ENCODE measurements at regions not wholly inside any gene's neighbourhood (a gene's known extent, or its start where the extent isn't known, plus 50 kb on each side); places are given as distances from the start of the nearest gene placed in this dataset.
"Not testable (repeated sequence)": the region's sequence is repeated elsewhere in the genome, so short reads cannot be mapped to it uniquely, and the experiment has no call there.

DNA sequence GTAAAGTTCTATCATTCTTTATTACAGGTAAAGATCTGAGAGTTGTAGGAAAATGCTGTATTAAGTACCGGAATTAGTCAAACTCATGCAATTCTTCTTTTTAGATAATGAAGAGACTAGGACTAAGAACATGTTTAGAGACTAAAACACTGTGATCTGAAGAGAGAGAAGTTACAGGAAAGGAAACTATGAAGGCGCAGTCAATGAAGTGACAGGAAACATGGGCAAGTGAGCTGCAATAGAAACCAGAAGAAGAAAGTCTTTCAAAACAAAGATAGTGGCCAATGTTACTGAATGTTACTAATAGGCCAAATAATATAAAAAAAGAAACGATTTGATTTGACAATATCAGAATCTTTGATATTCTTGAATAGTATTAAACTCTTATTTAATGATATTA lies 659.4 kb upstream of the RGS18 start:
- Histone ChIP-seq H3K27ac (ENCODE audit: insufficient read depth, low read length) (no peak overlapping the region), H3K4me2 (ENCODE audit: extremely low read depth, insufficient read depth, low read length) (no peak overlapping the region), H3K4me1 (ENCODE audit: control insufficient read depth, extremely low read depth, insufficient read depth, low read length) (no peaks in the 10 kb centered on the region), H3K79me2 (ENCODE audit: control insufficient read depth, insufficient read depth, low read length) (no peaks in the 10 kb centered on the region), H3K27me3 (ENCODE audit: control insufficient read depth, insufficient read depth, low read length) (no peaks in the 10 kb centered on the region), H3K4me3 (replicated peaks in 1 of 4; ENCODE audit: control extremely low read depth in 1 of 4, insufficient read depth in 1 of 4, low read depth in 3 of 4, low read length in 4 of 4) (no peak overlapping the region), H3K9ac (ENCODE audit: insufficient read depth, low read length) (no peak overlapping the region), H2AFZ (ENCODE audit: low read length) (no peak overlapping the region), H4K20me1 (ENCODE audit: control insufficient read depth, extremely low read depth, insufficient read depth, low read length) (no peaks in the 10 kb centered on the region), H3K36me3 (ENCODE audit: control insufficient read depth, insufficient read depth, low read length) (no peaks in the 10 kb centered on the region), H3K9me3 (ENCODE audit: control insufficient read depth, insufficient read depth, low read depth, low read length) (no peaks in the 10 kb centered on the region)
- TF ChIP-seq, protein P1, sequence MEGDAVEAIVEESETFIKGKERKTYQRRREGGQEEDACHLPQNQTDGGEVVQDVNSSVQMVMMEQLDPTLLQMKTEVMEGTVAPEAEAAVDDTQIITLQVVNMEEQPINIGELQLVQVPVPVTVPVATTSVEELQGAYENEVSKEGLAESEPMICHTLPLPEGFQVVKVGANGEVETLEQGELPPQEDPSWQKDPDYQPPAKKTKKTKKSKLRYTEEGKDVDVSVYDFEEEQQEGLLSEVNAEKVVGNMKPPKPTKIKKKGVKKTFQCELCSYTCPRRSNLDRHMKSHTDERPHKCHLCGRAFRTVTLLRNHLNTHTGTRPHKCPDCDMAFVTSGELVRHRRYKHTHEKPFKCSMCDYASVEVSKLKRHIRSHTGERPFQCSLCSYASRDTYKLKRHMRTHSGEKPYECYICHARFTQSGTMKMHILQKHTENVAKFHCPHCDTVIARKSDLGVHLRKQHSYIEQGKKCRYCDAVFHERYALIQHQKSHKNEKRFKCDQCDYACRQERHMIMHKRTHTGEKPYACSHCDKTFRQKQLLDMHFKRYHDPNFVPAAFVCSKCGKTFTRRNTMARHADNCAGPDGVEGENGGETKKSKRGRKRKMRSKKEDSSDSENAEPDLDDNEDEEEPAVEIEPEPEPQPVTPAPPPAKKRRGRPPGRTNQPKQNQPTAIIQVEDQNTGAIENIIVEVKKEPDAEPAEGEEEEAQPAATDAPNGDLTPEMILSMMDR (conservative IDR thresholded peaks at IDR 0.05 in 1 of 2, IDR thresholded peaks at IDR 0.05 in 1 of 2; ENCODE audit: low read depth in 1 of 2, low read length in 2 of 2), result no peak
- TF ChIP-seq EZH2 (IDR thresholded peaks at IDR 0.05; ENCODE audit: low read length, missing control alignments), result no peak
- no peak for DNase-seq (ENCODE audit: low read depth in 2 of 2)

DNA sequence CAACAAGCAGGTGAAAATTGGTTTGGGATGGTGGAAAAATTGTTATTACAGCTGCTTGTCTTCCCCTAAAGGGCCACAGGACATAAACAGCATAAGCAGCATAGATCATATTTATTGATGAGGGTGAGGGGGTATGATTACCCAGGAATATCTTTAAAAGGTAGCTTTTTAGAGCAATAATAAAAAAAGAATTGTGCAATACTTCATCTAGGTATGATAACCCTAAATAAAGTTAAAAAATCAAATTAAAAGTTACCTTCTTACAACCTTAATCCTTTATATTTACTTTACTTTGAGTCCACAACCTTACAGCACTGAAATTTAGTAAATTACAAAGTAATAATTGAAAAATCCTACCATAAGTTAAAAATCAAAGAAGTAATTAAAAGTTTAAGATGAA lies 653.3 kb upstream of the RGS18 start:
- no peaks in the 10 kb centered on the region for H3K9me3 ChIP-seq (ENCODE audit: control insufficient read depth, insufficient read depth, low read depth, low read length)
- H3K27ac ChIP-seq (ENCODE audit: insufficient read depth, low read length), result no peak overlapping the region
- no peak overlapping the region for H3K4me2 ChIP-seq (ENCODE audit: extremely low read depth, insufficient read depth, low read length)
- no peak for TF ChIP-seq EZH2 (IDR thresholded peaks at IDR 0.05; ENCODE audit: low read length, missing control alignments)
- TF ChIP-seq, protein P1 (conservative IDR thresholded peaks at IDR 0.05 in 1 of 2, IDR thresholded peaks at IDR 0.05 in 1 of 2; ENCODE audit: low read depth in 1 of 2, low read length in 2 of 2), result no peak
- H3K79me2 ChIP-seq (ENCODE audit: control insufficient read depth, insufficient read depth, low read length), result no peaks in the 10 kb centered on the region
- H3K36me3 ChIP-seq (ENCODE audit: control insufficient read depth, insufficient read depth, low read length), result no peaks in the 10 kb centered on the region
- H3K27me3 ChIP-seq (ENCODE audit: control insufficient read depth, insufficient read depth, low read length), result no peaks in the 10 kb centered on the region
- no peak for DNase-seq (ENCODE audit: low read depth in 2 of 2)
- H3K4me1 ChIP-seq (ENCODE audit: control insufficient read depth, extremely low read depth, insufficient read depth, low read length), result no peaks in the 10 kb centered on the region
- H3K9ac ChIP-seq (ENCODE audit: insufficient read depth, low read length), result no peak overlapping the region
- no peak overlapping the region for H3K4me3 ChIP-seq (replicated peaks in 1 of 4; ENCODE audit: control extremely low read depth in 1 of 4, insufficient read depth in 1 of 4, low read depth in 3 of 4, low read length in 4 of 4)
- H4K20me1 ChIP-seq (ENCODE audit: control insufficient read depth, extremely low read depth, insufficient read depth, low read length), result no peaks in the 10 kb centered on the region
- H2AFZ ChIP-seq (ENCODE audit: low read length), result no peak overlapping the region

DNA sequence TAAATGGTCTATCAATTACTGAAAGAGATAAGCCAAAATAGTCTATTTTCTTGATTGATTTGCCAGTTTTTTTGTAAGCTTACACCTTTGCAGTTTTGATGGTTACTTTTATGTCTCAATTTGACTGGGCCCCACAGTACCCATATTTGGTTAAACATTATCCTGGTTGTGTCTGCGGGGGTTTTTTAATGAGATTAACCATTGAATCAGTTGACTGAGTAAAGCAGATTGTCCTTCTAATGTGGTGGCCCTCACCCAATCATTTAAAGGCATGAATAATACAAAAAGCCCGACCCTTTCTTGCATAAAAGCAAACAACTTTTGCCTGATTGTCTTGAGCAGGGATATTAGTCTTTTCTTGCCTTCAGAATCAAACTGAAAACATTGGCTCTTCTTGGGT lies 650.0 kb upstream of the RGS18 start:
- H3K4me1 ChIP-seq (ENCODE audit: control insufficient read depth, extremely low read depth, insufficient read depth, low read length), result no peaks in the 10 kb centered on the region
- no peak overlapping the region for H2AFZ ChIP-seq (ENCODE audit: low read length)
- H4K20me1 ChIP-seq (ENCODE audit: control insufficient read depth, extremely low read depth, insufficient read depth, low read length), result no peaks in the 10 kb centered on the region
- H3K9me3 ChIP-seq (ENCODE audit: control insufficient read depth, insufficient read depth, low read depth, low read length), result no peaks in the 10 kb centered on the region
- no peaks in the 10 kb centered on the region for H3K36me3 ChIP-seq (ENCODE audit: control insufficient read depth, insufficient read depth, low read length)
- H3K27ac ChIP-seq (ENCODE audit: insufficient read depth, low read length), result no peak overlapping the region
- H3K27me3 ChIP-seq (ENCODE audit: control insufficient read depth, insufficient read depth, low read length), result no peaks in the 10 kb centered on the region
- TF ChIP-seq, protein P1 (conservative IDR thresholded peaks at IDR 0.05 in 1 of 2, IDR thresholded peaks at IDR 0.05 in 1 of 2; ENCODE audit: low read depth in 1 of 2, low read length in 2 of 2), result no peak
- TF ChIP-seq EZH2 (IDR thresholded peaks at IDR 0.05; ENCODE audit: low read length, missing control alignments), result no peak
- DNase-seq (ENCODE audit: low read depth in 2 of 2), result no peak
- H3K9ac ChIP-seq (ENCODE audit: insufficient read depth, low read length), result no peak overlapping the region
- H3K4me2 ChIP-seq (ENCODE audit: extremely low read depth, insufficient read depth, low read length), result no peak overlapping the region
- no peak overlapping the region for H3K4me3 ChIP-seq (replicated peaks in 1 of 4; ENCODE audit: control extremely low read depth in 1 of 4, insufficient read depth in 1 of 4, low read depth in 3 of 4, low read length in 4 of 4)
- no peaks in the 10 kb centered on the region for H3K79me2 ChIP-seq (ENCODE audit: control insufficient read depth, insufficient read depth, low read length)

DNA sequence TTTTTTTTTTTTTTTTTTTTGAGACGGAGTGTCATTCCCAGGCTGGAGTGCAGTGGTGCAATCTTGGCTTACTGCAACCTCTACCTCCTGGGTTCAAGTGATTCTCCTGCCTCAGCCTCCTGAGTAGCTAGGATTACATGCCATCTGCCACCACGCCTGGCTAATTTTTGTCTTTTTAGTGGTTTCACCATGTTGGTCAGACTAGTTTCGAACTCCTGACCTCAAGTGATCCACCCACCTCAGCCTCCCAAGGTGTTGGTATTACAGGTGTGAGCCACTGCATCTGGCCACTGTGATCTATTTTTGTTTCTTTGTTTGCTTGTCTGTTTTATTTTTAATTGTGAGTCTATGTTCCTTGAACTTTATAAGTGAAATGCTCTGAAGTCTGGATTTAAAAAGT lies 646.8 kb upstream of the RGS18 start:
- H3K4me3 ChIP-seq (replicated peaks in 1 of 4; ENCODE audit: control extremely low read depth in 1 of 4, insufficient read depth in 1 of 4, low read depth in 3 of 4, low read length in 4 of 4); H3K4me2 ChIP-seq (ENCODE audit: extremely low read depth, insufficient read depth, low read length); H3K27ac ChIP-seq (ENCODE audit: insufficient read depth, low read length); DNase-seq (ENCODE audit: low read depth in 2 of 2); H3K27me3 ChIP-seq (ENCODE audit: control insufficient read depth, insufficient read depth, low read length); H3K9ac ChIP-seq (ENCODE audit: insufficient read depth, low read length); H4K20me1 ChIP-seq (ENCODE audit: control insufficient read depth, extremely low read depth, insufficient read depth, low read length); H3K79me2 ChIP-seq (ENCODE audit: control insufficient read depth, insufficient read depth, low read length); H3K9me3 ChIP-seq (ENCODE audit: control insufficient read depth, insufficient read depth, low read depth, low read length); H2AFZ ChIP-seq (ENCODE audit: low read length); H3K36me3 ChIP-seq (ENCODE audit: control insufficient read depth, insufficient read depth, low read length); H3K4me1 ChIP-seq (ENCODE audit: control insufficient read depth, extremely low read depth, insufficient read depth, low read length): not testable (repeated sequence)

All from fibroblast of lung (primary cell).